RPMI8226 (cell line): ENCODE measurements at regions not wholly inside any gene's neighbourhood (a gene's known extent, or its start where the extent isn't known, plus 50 kb on each side); places are given as distances from the start of the nearest gene placed in this dataset.

ENCODE experiments used
- DNase-seq: peaks from one replicate; pipeline ENCODE4 v3.0.0-alpha.2; 2015

DNA sequence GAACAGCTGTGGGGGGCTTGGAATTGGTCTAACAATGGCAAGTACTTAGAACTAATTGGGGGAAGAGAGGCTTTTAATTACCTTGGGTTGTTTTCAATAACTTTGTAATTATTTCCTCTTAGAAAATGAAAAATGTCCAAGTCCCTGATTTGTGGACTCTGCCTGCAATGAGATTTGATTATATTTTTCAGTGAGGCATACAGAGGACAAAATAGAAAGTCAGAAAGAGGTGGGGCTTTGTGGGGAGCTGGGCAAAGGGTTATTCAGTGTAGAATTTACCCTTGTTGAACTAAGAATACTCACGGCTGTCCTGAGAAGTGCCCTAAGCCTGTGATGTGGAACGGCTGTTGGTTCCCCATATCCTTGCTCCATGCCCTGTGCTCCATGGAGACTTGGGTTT, 153.0 kb downstream of the ICE1 start:
- DNase-seq, result no peak

DNA sequence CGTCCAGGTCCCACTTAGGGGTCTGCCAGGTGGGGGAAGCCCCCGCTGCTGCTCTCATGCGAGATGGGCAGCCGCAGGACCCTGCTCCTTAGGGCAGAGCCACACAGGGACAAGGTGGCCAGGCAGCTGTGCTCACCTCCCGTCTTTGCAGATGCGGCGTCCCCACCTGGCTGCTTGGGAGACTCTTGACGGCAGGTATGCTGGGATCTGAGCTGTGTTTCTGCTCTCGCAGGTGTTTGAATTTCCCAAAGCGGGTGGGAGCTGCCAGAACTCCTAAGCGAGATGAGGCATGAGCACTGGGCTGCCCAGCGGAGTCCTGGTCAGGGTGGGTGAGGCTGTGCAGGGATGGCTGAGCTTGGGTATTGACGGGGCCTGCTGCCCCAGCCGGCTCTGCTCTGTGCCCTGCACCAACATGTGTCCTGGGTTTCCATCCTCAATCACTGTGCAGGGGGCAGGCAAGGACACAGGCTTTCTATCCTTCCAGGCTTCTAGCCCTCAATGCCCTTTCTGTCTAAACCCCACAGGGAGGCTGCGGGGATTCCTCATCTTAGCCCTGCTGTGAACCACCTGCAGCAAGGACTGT, 151.4 kb downstream of the ICE1 start:
- no peak for DNase-seq

DNA sequence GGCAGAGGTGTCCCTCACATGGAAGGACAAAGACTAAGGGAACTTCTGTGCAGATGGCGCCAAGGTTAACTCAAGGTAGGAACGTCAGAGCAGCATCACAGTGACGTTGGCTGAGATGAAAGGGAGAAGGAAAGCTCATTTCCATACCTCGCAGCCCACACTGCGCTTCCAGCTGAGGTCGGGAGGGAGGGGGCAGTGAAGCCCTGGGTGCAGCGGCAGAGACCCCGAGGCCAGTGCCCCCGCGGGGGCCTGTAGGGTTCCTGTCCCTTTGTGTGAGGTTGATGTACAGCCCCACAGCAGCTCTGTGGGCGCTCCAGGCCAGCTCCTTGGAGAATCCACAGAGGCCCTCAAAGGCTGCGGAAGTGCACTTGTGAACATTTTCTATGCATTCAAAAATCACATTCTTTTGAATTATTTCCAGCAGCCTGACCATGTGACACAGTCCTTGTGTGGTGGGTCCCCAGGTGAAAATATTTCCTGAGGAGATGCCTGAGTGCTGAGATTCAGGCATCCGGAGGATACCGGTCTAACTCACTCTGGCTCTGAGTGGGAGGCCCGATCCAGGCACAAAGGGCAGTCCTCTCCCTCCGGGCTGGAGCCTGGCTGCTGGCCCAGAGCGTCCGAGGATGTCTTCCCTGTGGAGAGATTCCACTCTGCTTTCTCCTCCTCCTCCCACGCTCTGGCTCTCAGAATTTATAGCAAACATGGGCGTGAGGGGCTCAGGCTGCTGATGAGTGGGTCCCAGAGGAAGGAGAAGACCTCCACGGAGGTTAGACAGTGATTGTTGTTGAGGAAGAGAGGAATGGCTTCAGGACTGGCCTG, 150.7 kb downstream of the ICE1 start:
- no peak for DNase-seq

DNA sequence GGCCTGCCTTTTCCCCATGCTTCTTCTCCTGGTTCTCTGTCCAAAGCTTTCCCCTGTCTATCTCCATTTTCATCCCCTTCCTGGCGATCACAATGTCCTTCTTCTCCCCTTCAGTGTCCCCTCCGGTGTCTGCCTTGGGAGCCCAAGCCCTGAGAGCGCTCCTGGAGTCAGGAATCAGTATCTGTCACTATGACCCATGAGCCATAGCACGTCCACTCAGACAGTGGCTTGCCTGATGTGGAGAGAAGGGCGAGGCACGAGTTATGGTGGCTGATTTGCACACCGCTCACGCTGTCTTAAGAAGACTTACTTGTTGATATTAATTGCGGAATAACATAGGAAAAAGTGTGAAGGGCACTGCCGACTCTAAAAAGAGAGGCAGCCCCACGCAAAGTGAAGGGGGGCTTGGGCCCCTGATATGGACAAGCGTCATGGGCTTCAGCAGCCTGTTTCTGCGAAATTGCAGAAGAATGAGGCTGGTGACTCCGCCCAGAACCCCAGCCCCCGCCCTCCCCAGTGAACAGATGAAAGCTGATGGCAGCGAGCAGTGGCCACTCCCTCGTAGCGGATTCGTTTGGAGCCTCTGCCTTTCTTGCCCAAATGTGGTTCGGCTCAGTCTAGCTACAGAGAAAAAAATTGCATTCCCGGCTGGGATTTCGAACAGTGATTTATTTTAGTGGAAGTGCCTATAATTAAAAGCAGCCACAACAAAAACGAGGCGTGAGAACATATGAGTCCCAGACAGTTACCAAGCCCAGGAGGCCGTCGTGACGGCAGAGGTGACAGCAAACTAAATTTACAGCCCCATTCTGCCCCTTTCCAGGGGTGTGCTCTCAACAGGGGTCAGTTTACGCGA, 149.8 kb downstream of the ICE1 start:
- DNase-seq, result no peak

DNA sequence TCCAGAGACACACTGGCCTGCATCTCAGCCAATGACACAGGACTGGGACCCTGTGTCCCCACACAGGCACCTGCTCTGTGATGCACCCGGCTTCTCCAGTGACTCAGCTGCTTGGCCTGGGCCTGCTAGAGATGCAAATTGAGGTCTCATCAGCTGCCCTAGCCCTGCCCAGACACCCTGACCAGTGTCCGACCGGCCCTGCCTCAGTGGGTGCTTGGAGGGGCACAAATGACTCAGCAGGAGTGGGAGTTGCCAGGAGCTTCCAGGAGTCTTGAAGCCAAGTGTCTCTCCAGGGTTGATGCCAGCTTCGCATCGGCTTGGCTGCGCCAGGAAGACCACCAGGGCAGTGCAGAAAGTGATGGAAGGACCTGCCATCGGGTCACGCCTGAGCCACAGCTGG, 148.2 kb downstream of the ICE1 start:
- DNase-seq, result no peak

DNA sequence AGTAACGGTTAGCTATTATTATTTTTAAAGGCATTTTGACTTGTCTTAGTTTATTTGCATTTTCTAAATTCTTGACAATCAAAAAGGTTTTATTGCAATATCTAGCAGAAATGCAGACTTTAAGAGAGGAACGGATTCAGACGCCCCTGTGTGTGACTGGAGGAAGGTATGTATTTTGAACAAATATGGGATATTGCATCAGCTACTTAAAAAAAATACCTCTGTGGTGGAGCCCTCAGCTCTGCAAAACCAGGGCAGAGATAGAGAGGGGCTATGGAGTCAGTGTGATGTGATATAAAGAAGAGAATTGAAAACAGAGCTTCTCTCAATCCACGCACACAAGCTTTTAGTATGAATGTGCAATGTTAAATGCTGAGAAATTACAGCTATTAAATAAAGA, 142.4 kb downstream of the ICE1 start:
- DNase-seq, result no peak

DNA sequence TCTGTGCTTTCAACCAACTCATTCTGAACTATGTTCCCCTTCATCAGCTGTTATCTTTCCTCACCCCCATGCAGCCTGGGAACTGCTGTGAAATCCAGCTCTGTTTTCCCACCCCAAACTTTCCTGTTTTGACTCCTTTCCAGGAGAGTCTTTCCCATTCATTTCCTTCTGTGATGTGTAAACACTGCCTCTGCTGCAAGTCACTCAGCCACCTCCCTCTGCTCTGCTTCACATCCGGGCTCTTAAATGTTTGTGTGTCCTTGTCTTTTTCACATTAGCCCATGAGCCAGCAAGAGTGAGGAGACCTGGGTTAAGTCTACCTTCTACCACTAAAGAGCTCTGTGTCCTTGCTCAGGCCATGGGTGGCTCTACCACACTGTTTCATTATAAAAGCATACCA, 137.5 kb downstream of the ICE1 start:
- no peak for DNase-seq

DNA sequence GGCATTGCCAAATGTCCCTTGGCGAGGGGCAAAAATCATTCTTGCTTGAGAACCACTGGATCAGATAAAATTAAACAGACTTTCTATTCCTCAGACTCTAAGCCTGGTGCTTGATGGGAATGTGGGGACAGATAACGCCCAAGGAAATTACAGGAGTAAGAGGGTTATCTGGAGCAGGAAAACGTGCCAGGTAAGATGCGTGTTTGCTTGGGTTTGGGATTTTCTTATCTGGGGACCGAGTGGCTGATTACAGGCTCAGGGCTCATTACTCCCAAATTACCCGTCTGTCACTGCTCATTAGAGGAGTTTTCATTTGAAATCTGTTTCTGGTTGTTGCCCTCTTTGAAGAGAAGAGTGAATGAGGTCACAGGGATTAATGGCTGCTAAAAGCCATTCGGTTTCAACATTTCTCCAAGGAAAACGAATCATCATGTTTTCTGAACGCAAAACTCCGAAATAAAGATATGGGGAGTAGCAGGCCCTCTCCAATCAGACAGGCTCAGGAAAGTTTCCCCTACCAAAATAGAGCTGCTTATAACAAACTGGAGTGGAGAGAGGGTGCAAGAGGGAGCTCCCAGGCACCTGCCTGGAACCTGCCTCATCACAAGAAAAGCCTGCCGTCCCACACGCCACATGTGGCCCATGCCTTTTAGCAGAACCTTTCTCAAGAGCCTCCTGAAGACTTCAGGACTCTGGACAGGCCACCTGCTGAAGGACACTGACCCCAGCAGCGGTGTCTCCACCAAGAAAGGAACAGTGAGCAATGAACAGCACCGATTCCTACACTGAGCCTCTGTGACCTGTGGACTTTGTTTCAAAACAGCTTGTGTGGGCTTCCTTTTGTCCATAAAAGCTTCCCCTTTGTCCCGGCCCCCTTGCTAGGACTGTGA, 136.4 kb downstream of the ICE1 start:
- DNase-seq, result no peak

DNA sequence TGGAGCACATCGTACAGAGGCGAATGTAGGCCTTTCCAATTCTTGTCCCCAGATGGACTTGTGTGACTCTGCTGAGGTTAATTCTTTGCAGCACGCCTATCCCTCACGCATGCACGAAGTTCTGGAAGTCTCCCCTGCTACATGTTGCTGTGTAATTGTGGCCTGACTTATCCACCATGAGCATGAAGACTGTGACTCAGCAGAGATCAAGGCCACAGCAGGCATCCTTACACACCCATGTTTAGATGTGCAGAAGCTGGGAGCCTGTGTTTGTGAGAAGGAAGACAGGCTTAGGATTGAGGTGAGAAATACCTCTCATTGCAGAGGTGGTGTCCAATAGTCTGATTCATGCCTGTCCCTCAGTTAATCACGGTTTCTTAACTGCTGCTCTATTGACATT, 135.6 kb downstream of the ICE1 start:
- DNase-seq, result no peak

DNA sequence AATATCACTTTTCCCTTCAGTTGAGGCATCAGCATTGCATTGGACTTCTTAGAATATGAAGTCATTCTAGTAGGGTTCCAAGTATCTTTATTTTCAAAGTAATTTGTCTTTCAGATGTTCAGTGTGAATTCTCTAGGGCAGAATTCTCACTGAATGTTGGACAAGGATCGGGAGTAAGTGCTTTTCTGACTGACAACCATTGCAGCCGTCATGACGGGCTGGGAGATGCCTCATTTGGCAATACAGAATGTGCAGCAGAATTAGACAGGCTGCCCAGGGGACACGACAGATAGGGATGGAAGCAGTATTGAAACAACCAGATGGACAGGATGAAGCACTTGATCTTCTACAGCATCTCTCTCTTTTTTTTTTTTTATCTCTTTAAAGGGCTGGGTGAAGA, 129.0 kb downstream of the ICE1 start:
- no peak for DNase-seq

DNA sequence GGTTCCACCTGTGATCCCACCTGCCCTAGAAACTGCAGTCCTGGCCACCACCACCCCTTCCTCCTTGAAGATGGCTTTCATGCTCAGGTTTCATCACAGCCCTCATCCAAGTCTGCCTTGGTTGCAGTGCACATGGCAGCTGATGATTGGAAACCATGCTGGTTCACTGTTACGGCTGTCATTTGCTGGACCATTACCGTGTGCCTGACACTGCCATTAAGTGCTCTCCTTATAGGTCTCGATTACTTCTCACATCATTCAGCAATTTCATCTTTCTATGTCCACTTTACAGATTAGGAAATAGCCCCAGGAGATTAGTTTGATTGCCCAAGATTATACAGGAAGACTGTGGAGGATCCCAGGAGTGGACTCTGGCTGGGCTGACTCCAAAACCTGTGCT, 123.9 kb downstream of the ICE1 start:
- no peak for DNase-seq

DNA sequence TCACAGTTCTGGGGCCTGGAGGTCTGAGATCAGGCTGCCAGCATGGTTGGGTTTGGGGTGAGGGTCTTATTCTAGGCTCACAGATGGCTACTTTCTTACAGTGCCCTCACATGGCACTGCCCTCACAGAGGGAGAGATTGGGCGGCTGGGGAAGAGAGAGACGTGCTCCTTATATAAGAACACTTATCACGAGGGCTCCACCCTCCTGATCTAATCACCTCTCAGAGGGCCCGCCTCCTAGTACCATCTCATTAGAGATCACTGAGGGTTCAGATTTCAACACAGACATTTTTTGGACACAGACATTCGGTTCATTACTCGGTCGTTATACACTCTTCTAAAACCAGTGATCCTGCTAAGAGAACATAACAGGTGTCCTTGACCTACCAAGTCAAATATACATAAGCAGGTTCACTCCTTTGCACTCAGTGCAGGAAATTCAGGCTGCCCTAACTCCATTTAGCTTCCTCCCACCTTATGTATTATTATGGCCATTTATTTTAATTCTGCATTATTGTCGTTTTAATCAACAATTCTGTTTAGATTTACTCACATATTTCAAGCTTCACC, 121.7 kb downstream of the ICE1 start:
- DNase-seq, result no peak

DNA sequence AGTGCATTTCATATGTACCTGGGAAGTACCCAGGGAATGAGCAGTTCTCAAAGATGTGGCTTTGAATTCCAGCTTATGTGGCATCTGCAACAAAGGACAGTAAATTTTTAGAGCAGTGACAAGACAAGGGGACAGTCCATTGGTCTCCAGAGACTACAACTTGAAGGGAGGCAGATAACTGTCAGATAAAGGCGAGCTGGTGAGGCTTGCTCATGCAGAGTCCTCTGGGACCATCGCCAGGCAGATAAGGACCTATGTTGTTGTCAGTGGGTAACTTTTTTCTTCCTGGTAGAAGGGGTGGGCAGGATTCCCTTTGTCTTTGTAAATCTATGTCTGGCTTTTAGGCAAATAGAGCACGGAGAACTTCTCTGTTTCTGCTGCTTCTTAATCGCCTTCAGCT, 120.2 kb downstream of the ICE1 start:
- no peak for DNase-seq

DNA sequence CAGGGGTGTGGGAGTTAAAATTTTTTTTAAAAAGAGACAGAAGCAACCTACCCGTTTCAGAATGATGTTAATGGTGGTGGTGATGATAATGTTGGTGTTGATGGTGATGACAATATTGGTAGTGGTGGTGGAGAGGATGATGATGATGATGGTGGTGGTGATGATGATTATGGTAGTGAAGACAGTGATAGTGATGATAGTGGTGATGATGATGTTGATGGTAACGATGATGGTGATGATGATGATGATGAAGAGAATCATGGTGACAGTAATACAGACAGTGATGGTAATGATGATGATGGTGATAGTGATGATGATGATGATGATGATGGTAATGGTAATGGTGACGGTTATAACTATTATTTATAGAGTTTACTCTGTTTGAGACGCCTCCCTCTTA, 117.6 kb downstream of the ICE1 start:
- no peak for DNase-seq
